ENCODE measurements at regions not wholly inside any gene's neighbourhood (a gene's known extent, or its start where the extent isn't known, plus 50 kb on each side); places are given as distances from the start of the nearest gene placed in this dataset.
A peak's percentile ranks its signal among the peaks of the same experiment; 100 is the strongest.

GRCh38 chr21:24290151-24290833 lies 1317.0 kb downstream of the MRPL39 start:
- DNase-seq = peak; percentile 44

DNA sequence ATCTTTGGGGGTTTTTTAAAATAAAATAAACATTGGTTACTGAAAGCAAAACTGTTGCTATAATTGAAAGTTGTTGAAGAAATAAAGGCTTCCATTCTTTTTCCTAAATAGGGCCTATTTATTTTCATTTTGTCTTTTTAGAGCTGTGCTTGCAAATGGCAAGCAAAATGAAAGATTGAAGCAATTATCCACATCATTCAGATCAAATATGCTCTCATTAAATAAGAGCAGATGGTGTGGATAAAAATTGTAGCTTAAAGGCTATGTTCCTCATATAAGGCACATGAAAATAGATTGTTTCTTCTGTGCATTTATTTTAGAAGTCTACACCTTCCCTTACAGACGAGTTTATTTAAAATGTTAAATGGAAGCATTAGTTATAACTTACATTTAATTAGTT lies 1317.7 kb downstream of the MRPL39 start:
- no peak for DNase-seq

DNA sequence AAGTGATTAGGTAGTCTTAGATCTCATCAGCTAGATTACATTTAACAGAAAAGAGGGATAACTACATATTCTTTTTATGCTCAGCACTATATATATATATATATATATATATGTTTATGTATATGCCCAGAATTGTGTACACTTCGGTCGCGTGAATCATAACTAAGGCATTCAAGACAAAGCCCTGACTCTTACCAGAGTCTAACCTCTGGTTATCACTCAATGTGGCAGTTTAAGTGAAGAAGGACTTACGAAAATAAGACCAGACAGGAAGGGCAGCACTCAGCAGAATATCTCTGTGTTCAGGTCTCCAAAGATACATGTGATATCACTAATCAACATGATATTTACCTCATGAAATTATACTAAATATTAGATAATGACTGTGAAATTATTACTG lies 1326.7 kb downstream of the MRPL39 start:
- no peak for DNase-seq

GRCh38 chr21:24278711-24279110 lies 1328.6 kb downstream of the MRPL39 start:
- DNase-seq = no peak

- no peak for DNase-seq
Observed at GRCh38 chr21:24276204-24276603, 1331.1 kb downstream of the MRPL39 start.

DNA sequence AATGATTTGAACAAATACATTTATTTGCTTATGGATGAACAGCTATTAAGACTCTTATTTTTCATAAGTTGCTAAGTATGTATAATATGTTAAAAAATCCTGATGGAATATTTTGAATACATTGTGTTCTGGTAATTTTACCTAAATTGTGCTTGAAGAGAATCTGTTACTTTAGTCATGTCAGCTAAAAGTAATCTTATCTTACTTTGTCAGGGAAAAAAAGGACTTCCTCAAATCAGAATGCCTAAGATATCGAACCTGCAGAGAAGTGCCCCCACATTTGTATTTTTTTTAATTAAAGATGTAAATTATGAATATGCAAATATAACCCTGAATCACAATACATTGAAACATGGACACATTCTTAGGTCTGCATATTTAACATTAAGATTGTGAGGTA lies 1331.7 kb downstream of the MRPL39 start:
- DNase-seq = no peak

DNA sequence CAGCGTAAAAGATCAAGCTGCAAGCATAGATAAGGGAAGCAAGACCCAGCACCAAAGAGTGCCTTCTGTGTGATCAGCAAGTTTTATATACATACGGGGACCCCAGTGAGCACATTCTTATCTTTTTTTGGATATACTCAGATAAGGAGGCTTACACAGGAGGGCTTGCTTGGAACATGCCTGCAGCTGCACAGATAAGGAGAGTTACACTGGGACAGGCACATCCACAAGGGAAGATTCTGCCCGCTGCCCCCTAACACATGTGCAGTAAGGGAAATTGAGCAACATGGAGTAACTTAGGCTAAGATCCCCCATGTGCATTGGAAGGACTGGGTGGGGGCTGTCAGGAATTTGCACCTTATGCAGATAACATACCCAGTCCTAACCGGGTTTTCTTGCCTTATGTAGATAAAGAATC lies 1334.8 kb downstream of the MRPL39 start:
- DNase-seq = no peak

GRCh38 chr21:24265987-24266386 lies 1341.3 kb downstream of the MRPL39 start:
- DNase-seq = no peak

GRCh38 chr21:24260751-24261150 lies 1346.5 kb downstream of the MRPL39 start:
- DNase-seq = no peak

GRCh38 chr21:24259241-24259640 lies 1348.0 kb downstream of the MRPL39 start:
- DNase-seq = no peak

GRCh38 chr21:24255591-24255990 lies 1351.7 kb downstream of the MRPL39 start:
- no peak for DNase-seq

DNA sequence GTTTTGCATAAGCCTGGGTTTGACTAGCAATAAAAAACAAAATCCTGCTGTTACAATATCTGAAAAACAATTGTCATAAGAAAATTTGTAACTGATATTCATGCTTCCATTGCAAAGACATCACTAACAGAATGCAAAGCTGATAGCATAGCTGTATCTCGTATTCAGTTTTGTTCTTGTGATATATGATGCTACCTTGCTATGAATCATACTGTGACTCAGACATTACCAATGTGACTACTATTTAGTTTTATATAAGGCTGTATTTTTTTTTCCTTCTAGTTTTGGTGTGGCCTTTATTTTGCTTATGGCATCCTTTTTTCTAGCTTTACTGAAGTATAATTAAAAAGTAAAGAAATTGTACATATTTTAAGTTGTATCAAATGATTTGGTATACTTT lies 1381.8 kb downstream of the MRPL39 start:
- DNase-seq = no peak

GRCh38 chr21:24224422-24224821 lies 1382.9 kb downstream of the MRPL39 start:
- no peak for DNase-seq

DNA sequence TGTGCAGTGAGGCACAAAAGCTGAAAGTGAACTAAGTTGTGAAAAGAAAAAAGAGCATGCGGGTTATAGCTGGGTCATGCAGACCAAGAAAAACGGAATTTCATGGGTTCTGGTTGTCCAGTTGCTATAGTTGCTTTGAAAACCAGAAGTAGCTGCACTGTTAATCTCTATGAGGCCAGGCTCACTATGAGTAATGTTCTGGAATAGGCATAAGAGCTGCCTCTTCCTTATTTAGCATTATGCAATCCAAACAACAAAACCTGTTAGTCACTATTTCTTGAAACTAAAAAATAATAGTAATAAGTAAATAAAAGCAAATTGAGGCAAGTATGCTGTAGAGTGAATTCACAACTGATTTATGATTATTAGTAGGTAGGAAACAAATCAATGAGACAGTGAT lies 1383.7 kb downstream of the MRPL39 start:
- no peak for DNase-seq

- no peak for DNase-seq
Observed at GRCh38 chr21:24222676-24223075, 1384.6 kb downstream of the MRPL39 start.

DNA sequence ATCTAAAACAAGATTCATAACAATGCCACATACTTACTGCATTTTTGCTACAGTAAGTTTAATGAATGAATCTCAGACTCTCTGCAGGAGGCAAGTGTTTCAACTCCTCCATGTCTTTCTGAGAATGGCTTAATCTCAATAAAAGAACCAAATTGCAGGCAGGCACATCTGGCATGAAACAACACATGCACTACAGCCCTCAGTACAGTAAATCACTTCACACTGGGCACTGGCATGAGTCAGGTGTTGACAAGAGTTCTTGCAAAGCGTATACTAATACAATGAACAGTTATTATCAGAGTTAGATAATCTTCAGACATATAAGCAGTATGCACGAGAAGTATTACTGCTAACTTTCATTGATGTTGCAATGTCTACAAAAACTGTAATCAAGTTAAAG lies 1386.8 kb downstream of the MRPL39 start:
- no peak for DNase-seq

GRCh38 chr21:24217151-24217550 lies 1390.1 kb downstream of the MRPL39 start:
- DNase-seq = no peak

DNA sequence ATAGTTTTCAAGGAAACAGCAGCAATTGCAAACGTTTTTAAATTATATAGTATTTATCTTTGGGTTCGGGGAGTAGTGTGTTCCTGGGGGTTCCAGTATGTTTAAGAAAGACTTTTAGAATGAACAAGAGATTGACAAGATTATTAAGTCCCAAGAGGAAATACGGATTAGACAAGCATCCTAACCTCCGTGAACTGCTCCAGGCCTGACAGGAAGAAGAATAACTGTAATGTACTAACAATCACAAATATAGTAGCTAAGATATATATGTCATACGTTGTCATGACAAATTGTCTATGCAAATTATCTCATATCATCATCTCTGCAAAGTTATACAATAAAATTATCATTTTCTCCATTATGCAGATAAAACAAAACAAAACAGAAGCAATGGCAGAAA lies 1397.2 kb downstream of the MRPL39 start:
- DNase-seq = no peak

- no peak for DNase-seq
Observed at GRCh38 chr21:24208562-24209260, 1398.6 kb downstream of the MRPL39 start.

- DNase-seq = no peak
Observed at GRCh38 chr21:24205319-24205718, 1402.0 kb downstream of the MRPL39 start.

DNA sequence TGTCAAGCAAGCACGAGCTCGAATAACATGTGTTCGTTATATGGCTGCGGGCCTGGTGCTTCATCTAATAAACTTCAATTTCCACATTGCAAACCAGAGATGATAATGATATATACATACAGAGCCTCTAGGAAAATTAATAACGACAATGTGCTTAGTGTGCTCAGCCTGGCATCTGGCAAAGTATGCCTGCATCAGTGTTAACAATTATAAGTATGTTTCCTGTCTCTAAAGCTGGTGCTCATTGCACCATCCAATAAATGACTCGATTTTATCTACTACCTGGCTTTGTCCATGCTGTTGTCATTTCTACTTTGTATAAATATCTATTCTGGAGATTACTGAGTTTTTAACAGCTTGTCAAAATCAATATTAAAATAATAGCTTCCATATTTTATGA lies 1402.6 kb downstream of the MRPL39 start:
- no peak for DNase-seq

DNA sequence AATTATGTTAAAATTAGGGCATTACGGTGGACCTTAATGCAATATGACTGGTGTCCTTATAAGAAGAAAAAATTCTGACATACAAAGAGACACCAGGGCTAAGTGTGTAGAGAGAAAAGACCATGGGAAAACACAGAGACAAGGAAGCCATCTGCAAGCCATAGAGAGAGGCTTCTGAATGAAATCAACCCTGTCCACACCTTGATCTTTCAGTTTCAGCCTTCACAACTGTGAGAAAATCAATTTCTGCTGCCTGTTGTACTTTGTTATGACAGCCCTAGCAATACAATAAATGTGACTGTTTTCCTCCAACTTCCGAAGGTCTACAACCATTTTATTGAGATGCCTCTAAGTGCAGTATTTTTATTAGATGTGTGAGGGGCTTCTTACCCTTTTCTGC lies 1407.2 kb downstream of the MRPL39 start:
- no peak for DNase-seq

- DNase-seq = no peak
Observed at GRCh38 chr21:24197923-24198322, 1409.4 kb downstream of the MRPL39 start.

DNA sequence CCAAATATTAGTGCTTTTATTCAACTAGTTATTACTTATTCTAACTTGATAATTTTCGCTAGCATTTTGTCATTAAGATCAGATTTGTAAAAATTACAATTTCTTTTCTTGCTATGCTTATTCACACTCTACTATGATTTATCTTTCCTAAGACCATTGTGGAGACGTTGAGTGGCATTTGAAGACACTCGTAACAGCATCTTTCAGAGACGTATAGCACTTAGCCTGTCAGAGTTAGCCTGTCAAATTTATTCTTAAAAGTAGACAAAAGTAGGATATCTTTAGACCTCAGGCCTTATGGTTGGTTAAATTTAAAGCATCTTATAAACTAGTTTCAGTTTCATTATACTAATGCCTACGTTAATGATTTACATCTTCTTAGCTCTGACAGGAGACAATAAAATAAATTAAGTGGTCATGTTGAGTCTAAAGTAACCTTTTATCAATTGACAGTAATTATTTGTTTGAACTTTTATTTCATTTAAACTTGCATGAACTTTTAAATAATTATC lies 1410.1 kb downstream of the MRPL39 start:
- DNase-seq = no peak

DNA sequence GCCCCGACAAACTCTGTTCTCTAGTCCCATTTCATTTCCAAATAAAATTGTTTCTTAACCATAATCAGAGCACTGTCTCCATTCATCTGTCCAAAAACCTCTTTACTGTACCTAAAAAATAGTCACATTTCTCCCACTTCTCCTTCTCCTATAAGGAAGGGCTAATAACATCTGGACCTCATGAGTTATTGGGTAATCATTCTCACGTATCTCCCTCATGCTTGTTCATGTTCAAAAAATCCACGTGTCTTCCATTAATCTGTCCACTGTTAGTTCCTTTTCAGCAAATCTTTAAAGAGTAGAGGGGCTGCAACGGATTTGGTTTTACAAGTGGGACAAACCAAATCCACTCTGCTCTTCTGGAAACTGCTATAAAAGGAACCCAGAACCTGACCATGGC lies 1418.8 kb downstream of the MRPL39 start:
- no peak for DNase-seq

Data from NCI-H1092 treated with DMSO at 0.1 percent for 48 hours (cell line).